Thyroid gland (tissue), 4 donors: ENCODE measurements at regions not wholly inside any gene's neighbourhood (a gene's known extent, or its start where the extent isn't known, plus 50 kb on each side); places are given as distances from the start of the nearest gene placed in this dataset.

Source experiments
- POLR2A ChIP-seq, 2 donors: fragments of 450-650 bp; IDR thresholded peaks; one replicate each; pipeline ENCODE4 v1.6.1; 2017; ENCODE audit warnings: antibody characterized with exemption in 2 of 2, mild to moderate bottlenecking in 2 of 2, moderate library complexity in 1 of 2
- TF ChIP-seq, protein P1 (sequence below), 6 experiments: fragments of 200-600 bp in 3 of 6; fragments of 450-650 bp in 3 of 6; sonication (generic) in 3 of 6; IDR thresholded peaks; one replicate each; pipeline ENCODE4 v1.5.1; 2016 to 2019; ENCODE audit warnings: antibody characterized with exemption in 6 of 6, mild to moderate bottlenecking in 2 of 6, inconsistent platforms in 1 of 6, moderate library complexity in 1 of 6

DNA sequence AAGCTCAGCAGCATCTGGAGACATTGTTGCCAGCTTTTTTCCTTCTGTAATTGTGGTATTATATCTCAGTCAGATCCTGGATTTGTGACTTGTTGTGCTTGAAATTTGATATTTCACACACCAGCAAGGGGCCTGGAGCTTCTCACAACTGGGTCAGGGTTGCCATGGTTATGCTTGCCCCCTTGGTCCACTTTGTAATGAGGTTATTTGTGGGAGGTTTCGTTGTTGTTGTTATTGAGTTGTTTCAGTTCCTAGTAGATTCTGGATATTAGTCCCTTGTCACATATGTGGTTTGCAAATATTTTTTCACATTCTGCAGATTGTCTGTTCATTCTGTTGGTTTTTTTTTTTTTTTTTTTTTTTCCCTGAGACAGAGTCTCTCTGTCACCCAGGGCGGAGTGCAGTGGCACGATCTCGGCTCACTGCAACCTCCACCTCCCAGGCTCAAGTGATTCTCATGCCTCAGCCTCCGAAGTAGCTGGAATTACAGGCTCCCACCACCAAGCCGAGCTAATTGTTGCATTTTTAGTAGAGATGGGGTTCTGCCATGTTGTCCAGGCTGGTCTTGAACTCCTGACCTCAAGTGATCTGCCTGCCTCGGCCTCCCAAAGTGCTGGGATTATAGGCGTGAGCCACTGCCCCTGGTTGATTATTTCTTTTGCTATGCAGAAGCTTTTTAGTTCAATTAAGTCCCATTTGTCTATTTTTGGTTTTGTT is 80.6 kb upstream of the ETV6 start:
- TF ChIP-seq, protein P1, sequence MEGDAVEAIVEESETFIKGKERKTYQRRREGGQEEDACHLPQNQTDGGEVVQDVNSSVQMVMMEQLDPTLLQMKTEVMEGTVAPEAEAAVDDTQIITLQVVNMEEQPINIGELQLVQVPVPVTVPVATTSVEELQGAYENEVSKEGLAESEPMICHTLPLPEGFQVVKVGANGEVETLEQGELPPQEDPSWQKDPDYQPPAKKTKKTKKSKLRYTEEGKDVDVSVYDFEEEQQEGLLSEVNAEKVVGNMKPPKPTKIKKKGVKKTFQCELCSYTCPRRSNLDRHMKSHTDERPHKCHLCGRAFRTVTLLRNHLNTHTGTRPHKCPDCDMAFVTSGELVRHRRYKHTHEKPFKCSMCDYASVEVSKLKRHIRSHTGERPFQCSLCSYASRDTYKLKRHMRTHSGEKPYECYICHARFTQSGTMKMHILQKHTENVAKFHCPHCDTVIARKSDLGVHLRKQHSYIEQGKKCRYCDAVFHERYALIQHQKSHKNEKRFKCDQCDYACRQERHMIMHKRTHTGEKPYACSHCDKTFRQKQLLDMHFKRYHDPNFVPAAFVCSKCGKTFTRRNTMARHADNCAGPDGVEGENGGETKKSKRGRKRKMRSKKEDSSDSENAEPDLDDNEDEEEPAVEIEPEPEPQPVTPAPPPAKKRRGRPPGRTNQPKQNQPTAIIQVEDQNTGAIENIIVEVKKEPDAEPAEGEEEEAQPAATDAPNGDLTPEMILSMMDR (IDR thresholded peaks at IDR 0.05): no peak
- no peak for TF ChIP-seq POLR2A (IDR thresholded peaks at IDR 0.05)
